HG02610 (cell line): ENCODE measurements at regions not wholly inside any gene's neighbourhood (a gene's known extent, or its start where the extent isn't known, plus 50 kb on each side); places are given as distances from the start of the nearest gene placed in this dataset.

Experiments
- ATAC-seq: cut with Tn5 transposase; IDR thresholded peaks from one replicate; pipeline ENCODE4 v1.9.1; 2021; ENCODE audit warnings: mild to moderate bottlenecking, moderate library complexity; ENCODE audit not compliant: unreplicated experiment

- no peak for ATAC-seq
These were observed 130.9 kb downstream of the GDAP2 start for GRCh38 chr1:117798550-117798949.

GRCh38 chr1:117802531-117803257, 126.7 kb downstream of the GDAP2 start:
- ATAC-seq, result no peak

GRCh38 chr1:117803318-117803717, 126.1 kb downstream of the GDAP2 start:
- no peak for ATAC-seq

GRCh38 chr1:117809764-117810163, 119.7 kb downstream of the GDAP2 start:
- ATAC-seq, result no peak

GRCh38 chr1:117810553-117810952, 118.9 kb downstream of the GDAP2 start:
- ATAC-seq, result no peak

- ATAC-seq, result no peak
These were observed 116.4 kb downstream of the GDAP2 start for GRCh38 chr1:117812869-117813511.
